SU-DHL-6 (cell line): ENCODE measurements at regions not wholly inside any gene's neighbourhood (a gene's known extent, or its start where the extent isn't known, plus 50 kb on each side); places are given as distances from the start of the nearest gene placed in this dataset.
"Not testable (repeated sequence)": the region's sequence is repeated elsewhere in the genome, so short reads cannot be mapped to it uniquely, and the experiment has no call there.

ENCODE experiments used
- H2AFZ ChIP-seq: fragments of 200-600 bp; sonication (generic); 2 replicates; pipeline ENCODE4 v1.6.1; 2014; ENCODE audit warnings: low read depth, mild to moderate bottlenecking, moderate library complexity, mixed read lengths, antibody characterized with exemption, low read length; ENCODE audit not compliant: severe bottlenecking
- H3F3A ChIP-seq: fragments of 200-600 bp; shearing (Covaris generic); 2 replicates; pipeline ENCODE4 v1.6.0; 2016; ENCODE audit warnings: antibody characterized with exemption, mild to moderate bottlenecking; ENCODE audit not compliant: insufficient read depth
- H3K27ac ChIP-seq: fragments of 200-600 bp; sonication (generic); 2 replicates; pipeline ENCODE4 v1.5.1; 2016; ENCODE audit warnings: low read depth, mild to moderate bottlenecking, low read length, moderate library complexity, mixed read lengths
- H3K27me3 ChIP-seq: fragments of 200-600 bp; sonication (generic), shearing (Covaris generic); 2 replicates; pipeline ENCODE4 v1.6.0; 2014; ENCODE audit warnings: mild to moderate bottlenecking, low read length
- H3K36me3 ChIP-seq: fragments of 200-600 bp; sonication (generic); 2 replicates; pipeline ENCODE4 v1.6.1; 2014; ENCODE audit warnings: mild to moderate bottlenecking, low read length, mixed read lengths
- H3K4me2 ChIP-seq: fragments of 300-600, 200-600 bp; shearing (Covaris generic), sonication (generic); 2 replicates; pipeline ENCODE4 v1.6.0; 2014; ENCODE audit warnings: low read length, low read depth, mild to moderate bottlenecking; ENCODE audit not compliant: poor library complexity, severe bottlenecking
- H3K4me3 ChIP-seq: fragments of 200-600 bp; sonication (generic); 2 replicates; pipeline ENCODE4 v1.5.1; 2014; ENCODE audit warnings: antibody characterized with exemption, low read length, mild to moderate bottlenecking, mixed read lengths; ENCODE audit not compliant: insufficient read depth, poor library complexity, severe bottlenecking
- H3K79me2 ChIP-seq: fragments of 200-600 bp; sonication (generic); 2 replicates; pipeline ENCODE4 v1.6.1; 2014; ENCODE audit warnings: mild to moderate bottlenecking, low read length, moderate library complexity; ENCODE audit not compliant: insufficient read depth
- H3K9ac ChIP-seq: fragments of 200-600 bp; sonication (generic); 2 replicates; pipeline ENCODE4 v1.7.0; 2014; ENCODE audit warnings: mild to moderate bottlenecking, low read length
- H3K9me2 ChIP-seq: fragments of 200-600 bp; sonication (generic); replicated peaks from 2 replicates; pipeline ENCODE4 v1.6.1; 2014; ENCODE audit warnings: low read length; ENCODE audit not compliant: insufficient read depth
- H3K9me3 ChIP-seq: fragments of 200-600 bp; sonication (generic); 2 replicates; pipeline ENCODE4 v1.6.1; 2014; ENCODE audit warnings: low read length, mixed read lengths; ENCODE audit not compliant: insufficient read depth
- H4K20me1 ChIP-seq: fragments of 200-600 bp; sonication (generic); 2 replicates; pipeline ENCODE4 v1.6.1; 2014; ENCODE audit warnings: low read depth, mild to moderate bottlenecking, antibody characterized with exemption, low read length, moderate library complexity, mixed read lengths
- EZH2phosphoT487 ChIP-seq: fragments of 200-600 bp; sonication (generic), shearing (Covaris generic); conservative IDR thresholded peaks from 2 replicates; pipeline ENCODE4 v1.6.1; 2018; ENCODE audit warnings: mild to moderate bottlenecking, antibody characterized with exemption, low read length, moderate library complexity, mixed read lengths
- TF ChIP-seq, protein P1 (sequence below): fragments of 200-600 bp; sonication (generic); IDR thresholded peaks from one replicate; pipeline ENCODE4 v1.5.1; 2017; ENCODE audit warnings: antibody characterized with exemption, mild to moderate bottlenecking, low read length, moderate library complexity; ENCODE audit not compliant: insufficient read depth, poor library complexity, severe bottlenecking

DNA sequence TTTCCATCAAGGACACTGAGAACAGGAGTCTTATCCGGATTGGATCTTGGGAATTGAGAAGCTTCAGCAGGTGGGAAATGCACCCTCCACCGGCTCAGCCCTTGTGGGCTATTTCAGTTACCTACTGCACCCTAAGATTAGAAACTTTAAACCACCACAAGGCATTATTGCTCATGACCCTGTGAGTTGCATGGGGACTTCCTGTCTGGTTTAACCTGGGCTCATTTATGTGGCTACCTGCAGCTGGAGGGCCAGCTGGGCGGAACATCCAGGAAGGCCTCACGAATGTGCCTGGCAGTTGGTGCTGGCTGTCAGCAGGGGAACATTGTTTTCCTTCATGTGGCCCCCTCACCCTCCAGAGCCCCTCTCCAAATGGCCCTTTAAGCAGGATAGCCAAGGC, 164.1 kb downstream of the DEFB131A start:
- Histone ChIP-seq H3K9ac (no peak overlapping the region), H3K36me3 (no peaks in the 10 kb centered on the region), H3K27ac (no peak overlapping the region), H3K9me2 (no peaks in the 10 kb centered on the region), H3F3A (no peaks in the 10 kb centered on the region), H4K20me1 (no peaks in the 10 kb centered on the region), H3K4me2 (no peak overlapping the region), H2AFZ (no peak overlapping the region), H3K4me3 (no peak overlapping the region), H3K9me3 (no peaks in the 10 kb centered on the region), H3K79me2 (no peaks in the 10 kb centered on the region), H3K27me3 (no peaks in the 10 kb centered on the region)
- TF ChIP-seq, protein P1, sequence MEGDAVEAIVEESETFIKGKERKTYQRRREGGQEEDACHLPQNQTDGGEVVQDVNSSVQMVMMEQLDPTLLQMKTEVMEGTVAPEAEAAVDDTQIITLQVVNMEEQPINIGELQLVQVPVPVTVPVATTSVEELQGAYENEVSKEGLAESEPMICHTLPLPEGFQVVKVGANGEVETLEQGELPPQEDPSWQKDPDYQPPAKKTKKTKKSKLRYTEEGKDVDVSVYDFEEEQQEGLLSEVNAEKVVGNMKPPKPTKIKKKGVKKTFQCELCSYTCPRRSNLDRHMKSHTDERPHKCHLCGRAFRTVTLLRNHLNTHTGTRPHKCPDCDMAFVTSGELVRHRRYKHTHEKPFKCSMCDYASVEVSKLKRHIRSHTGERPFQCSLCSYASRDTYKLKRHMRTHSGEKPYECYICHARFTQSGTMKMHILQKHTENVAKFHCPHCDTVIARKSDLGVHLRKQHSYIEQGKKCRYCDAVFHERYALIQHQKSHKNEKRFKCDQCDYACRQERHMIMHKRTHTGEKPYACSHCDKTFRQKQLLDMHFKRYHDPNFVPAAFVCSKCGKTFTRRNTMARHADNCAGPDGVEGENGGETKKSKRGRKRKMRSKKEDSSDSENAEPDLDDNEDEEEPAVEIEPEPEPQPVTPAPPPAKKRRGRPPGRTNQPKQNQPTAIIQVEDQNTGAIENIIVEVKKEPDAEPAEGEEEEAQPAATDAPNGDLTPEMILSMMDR = no peak
- TF ChIP-seq EZH2phosphoT487 = no peak

DNA sequence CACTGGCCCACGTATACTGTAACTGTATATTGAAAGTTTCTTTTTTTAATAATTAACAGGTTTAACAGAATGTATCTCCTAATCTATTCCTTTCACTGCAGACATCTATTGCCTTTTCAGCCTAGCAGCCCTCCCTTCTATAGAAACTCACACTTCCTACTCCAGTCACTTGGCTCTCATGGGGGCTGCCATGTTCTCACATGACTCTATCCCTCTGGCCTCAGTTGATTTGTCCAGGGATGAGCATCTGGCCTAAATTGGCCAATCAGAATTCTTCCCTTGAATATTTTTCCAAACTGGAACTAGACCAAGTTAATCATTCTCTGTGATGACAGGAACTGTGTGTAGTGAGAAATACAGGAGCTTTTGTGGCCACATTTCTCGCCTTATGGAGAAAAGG, 166.1 kb downstream of the DEFB131A start:
- not testable (repeated sequence) for H3K9ac ChIP-seq, H3K27ac ChIP-seq, H3K9me3 ChIP-seq, H3K79me2 ChIP-seq, H3K27me3 ChIP-seq, H3K4me3 ChIP-seq, H2AFZ ChIP-seq, H3F3A ChIP-seq, H3K9me2 ChIP-seq, H3K36me3 ChIP-seq, H3K4me2 ChIP-seq, H4K20me1 ChIP-seq

DNA sequence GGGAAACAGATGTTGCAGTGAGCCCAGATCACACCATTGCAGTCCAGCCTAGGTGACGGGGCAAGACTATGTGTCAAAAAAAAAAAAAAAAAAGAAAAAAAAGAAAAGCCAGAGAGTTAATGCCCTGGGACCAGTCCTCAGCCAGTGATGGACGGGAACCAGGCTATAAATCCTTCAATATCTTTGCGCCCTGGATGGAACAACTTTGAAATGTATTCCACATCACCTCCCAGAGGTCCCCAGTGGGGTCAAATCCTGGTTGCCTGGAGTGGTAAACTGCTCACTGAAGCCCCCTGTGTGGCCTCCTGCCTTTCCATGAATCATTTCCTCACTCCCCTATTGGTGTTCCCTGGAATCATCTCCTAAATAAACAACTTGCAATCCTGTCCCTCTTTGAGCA, 166.9 kb downstream of the DEFB131A start:
- H3K4me3 ChIP-seq = no peak overlapping the region
- no peak overlapping the region for H3K9ac ChIP-seq
- H3K9me3 ChIP-seq = no peaks in the 10 kb centered on the region
- H2AFZ ChIP-seq = no peak overlapping the region
- no peaks in the 10 kb centered on the region for H3K9me2 ChIP-seq
- no peaks in the 10 kb centered on the region for H3K27me3 ChIP-seq
- no peaks in the 10 kb centered on the region for H3F3A ChIP-seq
- TF ChIP-seq, protein P1 = no peak
- TF ChIP-seq EZH2phosphoT487 = no peak
- H3K27ac ChIP-seq = no peak overlapping the region
- no peaks in the 10 kb centered on the region for H4K20me1 ChIP-seq
- H3K79me2 ChIP-seq = no peaks in the 10 kb centered on the region
- H3K4me2 ChIP-seq = no peak overlapping the region
- no peaks in the 10 kb centered on the region for H3K36me3 ChIP-seq

DNA sequence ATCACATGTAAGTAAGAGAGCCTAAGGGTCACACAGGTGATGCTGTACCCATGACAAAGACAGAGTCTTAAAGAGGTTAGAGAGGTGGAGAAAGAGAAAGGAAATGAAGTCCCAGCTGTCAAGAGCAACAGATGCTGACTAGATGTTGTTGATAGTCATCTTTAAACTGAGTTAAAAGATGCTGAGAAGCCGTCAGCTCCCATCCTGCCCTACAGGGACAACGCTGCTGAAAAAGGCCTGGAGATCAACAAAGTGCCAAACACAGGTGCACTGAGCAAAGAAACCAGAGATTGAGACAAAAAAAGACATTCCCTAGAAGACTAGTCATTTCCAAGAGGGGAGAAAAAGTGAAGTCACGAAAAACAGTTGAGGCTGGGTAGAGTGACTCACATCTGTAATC, 145.0 kb upstream of the DRD5 start:
- H3K36me3 ChIP-seq, H4K20me1 ChIP-seq, H2AFZ ChIP-seq, H3K4me2 ChIP-seq, H3K27me3 ChIP-seq, H3F3A ChIP-seq, H3K79me2 ChIP-seq, H3K9me2 ChIP-seq, H3K4me3 ChIP-seq, H3K9ac ChIP-seq, H3K9me3 ChIP-seq, H3K27ac ChIP-seq: not testable (repeated sequence)

DNA sequence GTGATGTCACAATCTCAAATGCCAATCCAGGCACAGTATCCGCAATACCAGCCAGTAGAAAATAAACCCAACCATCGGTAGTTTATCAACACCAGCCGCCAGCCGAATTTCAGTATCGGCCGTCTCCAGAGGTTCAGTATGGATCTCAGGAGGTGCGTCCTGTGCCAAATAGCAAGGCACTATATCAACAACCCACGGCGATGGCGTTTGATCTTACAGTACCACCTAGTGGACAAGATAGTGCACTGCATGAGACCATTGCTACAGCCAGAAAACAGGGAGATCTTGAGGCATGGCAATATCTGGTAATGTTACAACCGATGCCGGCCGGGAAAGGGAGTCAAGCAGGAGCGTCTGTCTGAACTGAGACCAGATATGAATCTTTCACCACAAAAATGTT, 121.8 kb upstream of the DRD5 start:
- not testable (repeated sequence) for H3K4me2 ChIP-seq, H2AFZ ChIP-seq

DNA sequence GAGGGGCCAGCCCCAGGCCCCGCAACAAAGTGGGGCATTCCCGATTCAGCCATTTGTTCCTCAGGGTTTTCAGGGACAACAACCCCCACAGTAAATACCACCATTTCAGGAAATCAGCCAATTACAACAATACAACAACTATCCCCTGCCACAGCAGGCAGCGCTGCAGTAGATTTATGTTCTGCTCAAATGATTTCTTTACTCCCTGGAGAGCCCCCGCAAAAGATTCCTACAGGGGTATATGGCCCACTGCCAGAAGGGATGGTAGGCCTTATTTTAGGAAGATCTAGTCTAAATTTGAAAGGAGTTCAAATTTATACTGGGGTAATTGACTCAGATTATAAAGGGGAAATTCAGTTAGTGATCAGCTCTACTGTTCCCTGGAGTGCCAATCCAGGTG, 120.5 kb upstream of the DRD5 start:
- not testable (repeated sequence) for H3K9me2 ChIP-seq, H3K27me3 ChIP-seq, H3K79me2 ChIP-seq, H3K4me2 ChIP-seq, H2AFZ ChIP-seq, H3K9ac ChIP-seq, H3K27ac ChIP-seq, H3K36me3 ChIP-seq, H3F3A ChIP-seq, H3K9me3 ChIP-seq, H4K20me1 ChIP-seq, H3K4me3 ChIP-seq

More for the DNA sequence above, 121.8 kb upstream of the DRD5 start:
- H3K9me3 ChIP-seq, H3K9me2 ChIP-seq, H3K9ac ChIP-seq, H3K79me2 ChIP-seq, H3F3A ChIP-seq, H3K4me3 ChIP-seq, H4K20me1 ChIP-seq, H3K27ac ChIP-seq, H3K27me3 ChIP-seq, H3K36me3 ChIP-seq: not testable (repeated sequence)

DNA sequence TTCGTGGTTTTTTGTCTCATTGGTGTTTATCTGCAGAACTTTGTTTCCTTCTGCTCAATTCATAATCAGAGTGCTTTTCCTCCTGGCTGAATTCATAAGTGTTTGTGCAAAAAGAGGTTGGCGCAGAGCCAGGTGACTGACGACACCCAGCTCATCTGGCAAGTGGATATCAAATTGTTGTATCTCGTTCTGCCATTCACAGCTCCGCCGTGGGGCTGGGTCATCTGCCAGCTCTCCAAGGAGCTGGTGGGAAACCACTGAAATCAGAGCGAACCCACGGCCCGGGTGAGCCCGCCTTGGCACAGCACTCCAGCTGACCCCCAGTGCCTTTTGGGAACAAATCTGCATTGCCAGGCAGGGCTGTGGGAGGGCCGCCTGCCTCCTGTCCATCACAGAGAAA, 110.7 kb upstream of the DRD5 start:
- H4K20me1 ChIP-seq, H3K27me3 ChIP-seq, H3K4me3 ChIP-seq, H3K4me2 ChIP-seq, H3K36me3 ChIP-seq, H3K79me2 ChIP-seq, H2AFZ ChIP-seq, H3K9me2 ChIP-seq, H3F3A ChIP-seq, H3K9ac ChIP-seq, H3K27ac ChIP-seq, H3K9me3 ChIP-seq: not testable (repeated sequence)
